ENCODE measurements at regions not wholly inside any gene's neighbourhood (a gene's known extent, or its start where the extent isn't known, plus 50 kb on each side); places are given as distances from the start of the nearest gene placed in this dataset.

DNA sequence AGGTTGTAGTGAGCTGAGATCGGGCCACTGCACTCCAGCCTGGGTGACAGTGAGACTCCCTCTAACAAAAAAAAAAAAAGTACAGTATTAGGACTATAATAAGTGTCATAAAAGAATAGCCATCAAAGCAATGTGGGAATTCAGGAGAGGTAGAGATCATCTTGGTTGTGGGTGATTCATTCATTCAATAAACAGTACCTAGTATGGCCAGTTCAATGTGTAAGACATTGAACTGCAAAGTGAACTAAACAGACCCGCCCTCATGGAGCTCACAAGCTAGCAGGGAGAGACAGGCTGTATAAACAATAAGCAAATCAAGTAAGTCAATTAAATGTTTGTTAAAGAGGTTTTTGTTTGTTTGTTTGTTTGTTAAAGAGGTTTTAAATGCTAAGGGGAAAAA, 146.1 kb upstream of the RANBP3L start:
- no TSS peak for BruUV-seq (replicated peaks)
- peaks cover 16% of the 10 kb centered on the region for H3K4me1 Mint-ChIP-seq (ENCODE audit: low read depth, unreplicated experiment)

DNA sequence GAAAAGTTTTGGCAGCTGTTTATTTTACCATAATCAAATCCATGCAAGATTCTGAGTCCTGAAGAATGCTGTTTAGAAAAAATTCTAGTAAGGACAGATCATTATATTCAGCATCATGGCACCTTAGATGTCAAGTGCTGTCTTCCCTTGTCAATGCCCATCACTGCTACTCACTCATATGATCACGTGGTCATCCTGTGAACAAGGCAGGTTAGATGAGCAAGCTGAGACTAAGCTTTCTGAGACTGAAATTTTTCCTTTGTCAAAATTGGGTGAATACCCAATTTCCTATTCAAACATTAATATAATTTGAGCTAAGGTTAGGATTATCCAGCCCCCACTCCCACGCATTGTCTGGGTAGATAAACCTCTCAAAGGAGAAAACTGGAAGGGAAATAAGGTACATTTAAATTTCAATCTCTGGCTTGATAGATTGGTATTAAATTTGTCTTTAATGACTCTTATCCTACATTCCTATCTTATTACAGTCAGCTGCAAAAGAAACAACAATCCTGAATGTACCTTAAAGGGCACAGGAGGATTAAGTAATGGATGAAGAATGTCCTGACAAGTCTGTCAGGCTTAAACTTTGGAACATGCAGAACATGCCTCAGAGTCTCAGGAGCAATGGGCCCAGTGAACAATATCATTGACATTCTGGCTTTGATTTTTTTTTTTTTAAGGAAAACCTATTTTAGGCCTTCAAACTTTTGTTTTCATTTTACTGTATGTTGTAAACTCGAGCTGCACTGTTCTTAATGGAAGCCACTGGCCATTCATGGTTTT, 148.7 kb upstream of the RANBP3L start:
- Mint-ChIP-seq H3K4me3 (ENCODE audit: unreplicated experiment) (no peak overlapping the region), H3K27me3 (ENCODE audit: insufficient read depth, unreplicated experiment) (no peaks in the 10 kb centered on the region), H3K9me3 (ENCODE audit: unreplicated experiment) (peaks cover 9% of the 10 kb centered on the region), H3K4me1 (ENCODE audit: low read depth, unreplicated experiment) (peaks cover 7% of the 10 kb centered on the region), H3K36me3 (ENCODE audit: insufficient read depth, unreplicated experiment) (no peaks in the 10 kb centered on the region), H3K27ac (ENCODE audit: unreplicated experiment) (no peak overlapping the region)
- ChIA-PET POLR2A (no interaction called here), CTCF (no interaction called here)
- BruUV-seq (replicated peaks), result no TSS peak
- DNase-seq, result no peak
- intact Hi-C loops (cut with micrococcal nuclease; ENCODE audit: unreplicated experiment), result no loop called here
- Histone ChIP-seq H3K9me3 (peaks cover 7% of the 10 kb centered on the region; the same call in 1 of the 2 replicates), H3K27me3 (replicated peaks; ENCODE audit: control insufficient read depth, insufficient read depth, low read length) (no peaks in the 10 kb centered on the region), H3K36me3 (ENCODE audit: control insufficient read depth, insufficient read depth, low read length) (no peaks in the 10 kb centered on the region), H3K4me1 (peaks cover 25% of the 10 kb centered on the region), H3K4me3 (ENCODE audit: low read depth, low read length) (no peak overlapping the region)
- TF ChIP-seq, protein P1, sequence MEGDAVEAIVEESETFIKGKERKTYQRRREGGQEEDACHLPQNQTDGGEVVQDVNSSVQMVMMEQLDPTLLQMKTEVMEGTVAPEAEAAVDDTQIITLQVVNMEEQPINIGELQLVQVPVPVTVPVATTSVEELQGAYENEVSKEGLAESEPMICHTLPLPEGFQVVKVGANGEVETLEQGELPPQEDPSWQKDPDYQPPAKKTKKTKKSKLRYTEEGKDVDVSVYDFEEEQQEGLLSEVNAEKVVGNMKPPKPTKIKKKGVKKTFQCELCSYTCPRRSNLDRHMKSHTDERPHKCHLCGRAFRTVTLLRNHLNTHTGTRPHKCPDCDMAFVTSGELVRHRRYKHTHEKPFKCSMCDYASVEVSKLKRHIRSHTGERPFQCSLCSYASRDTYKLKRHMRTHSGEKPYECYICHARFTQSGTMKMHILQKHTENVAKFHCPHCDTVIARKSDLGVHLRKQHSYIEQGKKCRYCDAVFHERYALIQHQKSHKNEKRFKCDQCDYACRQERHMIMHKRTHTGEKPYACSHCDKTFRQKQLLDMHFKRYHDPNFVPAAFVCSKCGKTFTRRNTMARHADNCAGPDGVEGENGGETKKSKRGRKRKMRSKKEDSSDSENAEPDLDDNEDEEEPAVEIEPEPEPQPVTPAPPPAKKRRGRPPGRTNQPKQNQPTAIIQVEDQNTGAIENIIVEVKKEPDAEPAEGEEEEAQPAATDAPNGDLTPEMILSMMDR (IDR thresholded peaks at IDR 0.05; ENCODE audit: insufficient read depth in 1 of 2, low read depth in 1 of 2, low read length in 1 of 2, severe bottlenecking in 1 of 2, unreplicated experiment in 1 of 2), result no peak

More for the DNA sequence above, 146.1 kb upstream of the RANBP3L start:
- intact Hi-C loops (cut with micrococcal nuclease; ENCODE audit: unreplicated experiment), result no loop called here
- Mint-ChIP-seq H3K4me3 (ENCODE audit: unreplicated experiment) (no peak overlapping the region), H3K27me3 (ENCODE audit: insufficient read depth, unreplicated experiment) (no peaks in the 10 kb centered on the region), H3K27ac (ENCODE audit: unreplicated experiment) (no peak overlapping the region), H3K36me3 (ENCODE audit: insufficient read depth, unreplicated experiment) (peaks cover under 1% of the 10 kb centered on the region), H3K9me3 (ENCODE audit: unreplicated experiment) (peaks cover 9% of the 10 kb centered on the region)
- Histone ChIP-seq H3K27me3 (replicated peaks; ENCODE audit: control insufficient read depth, insufficient read depth, low read length) (no peaks in the 10 kb centered on the region), H3K4me3 (ENCODE audit: low read depth, low read length) (no peak overlapping the region), H3K4me1 (peaks cover 52% of the 10 kb centered on the region), H3K9me3 (peaks cover 7% of the 10 kb centered on the region; the same call in 1 of the 2 replicates), H3K36me3 (ENCODE audit: control insufficient read depth, insufficient read depth, low read length) (no peaks in the 10 kb centered on the region)
- POLR2A ChIA-PET, result no interaction called here
- DNase-seq, result no peak
- TF ChIP-seq, protein P1 (IDR thresholded peaks at IDR 0.05; ENCODE audit: insufficient read depth in 1 of 2, low read depth in 1 of 2, low read length in 1 of 2, severe bottlenecking in 1 of 2, unreplicated experiment in 1 of 2), result no peak
- CTCF ChIA-PET, result no interaction called here

DNA sequence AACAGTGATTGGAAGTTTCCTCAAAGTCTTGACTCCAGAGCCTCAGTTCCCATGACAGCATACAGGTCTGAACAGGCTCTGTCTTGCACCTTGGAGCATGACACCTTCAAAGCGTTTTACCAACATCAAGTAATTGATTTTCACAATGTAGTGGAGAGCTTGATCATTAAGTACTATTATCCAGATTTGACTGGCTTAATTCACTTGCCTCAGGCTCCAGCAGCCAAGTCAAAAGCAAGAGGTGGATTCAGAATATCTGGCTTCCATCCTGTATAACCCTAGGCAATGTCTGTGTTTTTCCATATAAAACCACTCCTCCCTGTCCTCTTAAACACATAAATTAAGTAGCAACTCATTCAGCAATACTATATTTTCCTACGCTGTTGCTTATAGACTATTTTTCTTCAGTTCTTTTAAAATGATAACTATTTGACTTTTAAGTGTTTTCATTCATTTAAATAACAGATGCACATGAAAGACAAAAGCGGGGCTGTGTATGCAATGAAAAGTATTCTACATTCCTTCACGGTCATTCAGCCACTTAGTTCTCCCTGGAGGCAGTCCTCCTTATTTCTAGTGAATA, 150.8 kb upstream of the RANBP3L start:
- no peak overlapping the region for H3K4me3 Mint-ChIP-seq (ENCODE audit: unreplicated experiment)
- Histone ChIP-seq H3K4me1 (peaks cover 33% of the 10 kb centered on the region), H3K27me3 (replicated peaks; ENCODE audit: control insufficient read depth, insufficient read depth, low read length) (no peaks in the 10 kb centered on the region), H3K4me3 (ENCODE audit: low read depth, low read length) (no peak overlapping the region), H3K36me3 (ENCODE audit: control insufficient read depth, insufficient read depth, low read length) (no peaks in the 10 kb centered on the region), H3K9me3 (no peaks in the 10 kb centered on the region)
- ChIA-PET POLR2A (no interaction called here), CTCF (no interaction called here)
- H3K27ac Mint-ChIP-seq (ENCODE audit: unreplicated experiment), result peak overlapping the region; percentile 60
- no peaks in the 10 kb centered on the region for H3K27me3 Mint-ChIP-seq (ENCODE audit: insufficient read depth, unreplicated experiment)
- DNase-seq, result no peak
- H3K9me3 Mint-ChIP-seq (ENCODE audit: unreplicated experiment), result peaks cover 20% of the 10 kb centered on the region
- no peaks in the 10 kb centered on the region for H3K36me3 Mint-ChIP-seq (ENCODE audit: insufficient read depth, unreplicated experiment)
- TF ChIP-seq, protein P1 (IDR thresholded peaks at IDR 0.05; ENCODE audit: insufficient read depth in 1 of 2, low read depth in 1 of 2, low read length in 1 of 2, severe bottlenecking in 1 of 2, unreplicated experiment in 1 of 2), result no peak
- H3K4me1 Mint-ChIP-seq (ENCODE audit: low read depth, unreplicated experiment), result peaks cover 17% of the 10 kb centered on the region
- no TSS peak for BruUV-seq (replicated peaks)
- intact Hi-C loops (cut with micrococcal nuclease; ENCODE audit: unreplicated experiment), result no loop called here

Measured in Caco-2 (cell line).